ENCODE measurements at regions not wholly inside any gene's neighbourhood (a gene's known extent, or its start where the extent isn't known, plus 50 kb on each side); places are given as distances from the start of the nearest gene placed in this dataset.

- TF ChIP-seq TARDBP (IDR thresholded peaks at IDR 0.05; ENCODE audit: borderline replicate concordance) (no peak), CTCF (IDR thresholded peaks at IDR 0.05 in 2 of 3, conservative IDR thresholded peaks at IDR 0.05 in 1 of 3; ENCODE audit: control insufficient read depth in 2 of 3, extremely low read depth in 1 of 3, insufficient read depth in 1 of 3, low read depth in 3 of 3, low read length in 3 of 3) (no peak), YY1 (IDR thresholded peaks at IDR 0.05; ENCODE audit: low read depth, low read length) (no peak), RFX5 (IDR thresholded peaks at IDR 0.05; ENCODE audit: low read depth, low read length) (no peak), CHD4 (IDR thresholded peaks at IDR 0.05) (no peak), POLR2A (IDR thresholded peaks at IDR 0.05; ENCODE audit: low read depth, low read length) (no peak), POLR2AphosphoS5 (IDR thresholded peaks at IDR 0.05; ENCODE audit: low read length) (no peak), EP300 (IDR thresholded peaks at IDR 0.05; ENCODE audit: borderline replicate concordance in 1 of 2, control insufficient read depth in 1 of 2, low read depth in 2 of 2, low read length in 2 of 2) (no peak), FOS (IDR thresholded peaks at IDR 0.05; ENCODE audit: borderline replicate concordance, extremely low read depth, insufficient read length) (no peak), PML (IDR thresholded peaks at IDR 0.05; ENCODE audit: low read length) (no peak), NR2C2 (IDR thresholded peaks at IDR 0.05; ENCODE audit: borderline replicate concordance, control insufficient read depth, insufficient read length, low read depth) (no peak), NRF1 (conservative IDR thresholded peaks at IDR 0.05; ENCODE audit: low read depth, low read length) (no peak), EED (IDR thresholded peaks at IDR 0.05; ENCODE audit: low read depth) (no peak)
Measured at GRCh38 chr2:239674101-239674980, 273.5 kb upstream of the HDAC4 start.

All from GM12878 (cell line).